ENCODE measurements at regions not wholly inside any gene's neighbourhood (a gene's known extent, or its start where the extent isn't known, plus 50 kb on each side); places are given as distances from the start of the nearest gene placed in this dataset.

DNA sequence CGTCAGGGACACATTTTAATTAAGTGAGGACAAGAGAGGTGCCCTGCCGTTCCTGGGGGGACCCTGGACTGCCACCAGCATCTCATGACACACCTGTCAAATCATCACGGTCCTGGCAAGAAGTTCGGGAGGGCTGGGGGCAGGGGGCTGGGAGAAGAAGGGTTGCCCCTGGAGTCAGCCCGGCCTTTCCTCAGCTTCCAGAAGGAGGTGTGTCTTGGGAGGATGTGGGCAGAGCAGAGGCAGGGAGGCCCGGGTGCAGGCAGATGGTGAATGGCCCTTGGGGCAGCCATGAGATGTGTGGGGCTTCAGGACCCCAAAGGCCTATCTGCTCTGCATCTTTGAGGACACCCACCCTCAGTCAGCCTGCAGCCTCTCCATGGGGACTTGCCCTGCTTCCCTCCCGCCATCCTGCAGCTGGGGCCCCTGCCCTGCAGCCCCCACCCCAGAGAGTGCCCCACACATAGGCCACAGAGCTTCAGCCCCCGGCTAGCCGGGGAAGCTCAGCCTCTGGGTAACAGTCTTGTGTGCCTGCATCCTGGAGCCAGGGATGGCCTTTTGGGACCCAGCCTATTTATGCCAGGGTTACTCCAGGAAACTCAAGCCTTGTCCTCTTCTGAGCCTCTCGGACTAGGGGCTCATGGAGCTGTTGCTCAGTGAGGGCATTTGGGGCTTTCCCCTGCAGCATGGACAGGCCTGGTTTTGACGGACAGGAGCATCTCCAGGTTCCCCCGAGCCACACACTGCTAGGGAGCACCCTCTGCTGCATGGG lies 178.5 kb downstream of the KIF26A start:
- H3K27ac ChIP-seq (ENCODE audit: extremely low read depth, low read depth, low read length): no peak overlapping the region
- ATAC-seq: no peak
- H3K9me1 ChIP-seq (ENCODE audit: control insufficient read depth, insufficient read depth, low read length): no peaks in the 10 kb centered on the region
- H3K9ac ChIP-seq (ENCODE audit: insufficient read depth in 1 of 2, low read depth in 2 of 2, low read length in 2 of 2): no peak overlapping the region
- ChIA-PET CTCF (ENCODE audit: low intra/inter-chr PET ratio) (no interaction called here), POLR2A (interaction anchor here (0.8 kb wide), 1 partner anchor 14 kb away, joined by 3 read pairs; no protein-coding TSS in a partner anchor)
- no peaks in the 10 kb centered on the region for H4K20me1 ChIP-seq (replicated peaks; ENCODE audit: control insufficient read depth, insufficient read depth, low read length)
- DNase-seq (ENCODE audit: extremely low read depth in 1 of 4, low spot score in 3 of 4): no peak
- in situ Hi-C loops (cut with MboI): no loop called here
- no peak overlapping the region for H2AFZ ChIP-seq (ENCODE audit: low read depth, low read length)
- TF ChIP-seq CCAR2 (IDR thresholded peaks at IDR 0.05; ENCODE audit: low read depth, low read length): no peak
- TF ChIP-seq SMAD3 (CRISPR knock-in tag; conservative IDR thresholded peaks at IDR 0.05): no peak
- TF ChIP-seq, protein P1, sequence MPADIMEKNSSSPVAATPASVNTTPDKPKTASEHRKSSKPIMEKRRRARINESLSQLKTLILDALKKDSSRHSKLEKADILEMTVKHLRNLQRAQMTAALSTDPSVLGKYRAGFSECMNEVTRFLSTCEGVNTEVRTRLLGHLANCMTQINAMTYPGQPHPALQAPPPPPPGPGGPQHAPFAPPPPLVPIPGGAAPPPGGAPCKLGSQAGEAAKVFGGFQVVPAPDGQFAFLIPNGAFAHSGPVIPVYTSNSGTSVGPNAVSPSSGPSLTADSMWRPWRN (IDR thresholded peaks at IDR 0.05; ENCODE audit: low read depth): no peak
- TF ChIP-seq RBM34 (IDR thresholded peaks at IDR 0.05; ENCODE audit: borderline replicate concordance, insufficient read depth, low read length): no peak
- TF ChIP-seq JUND (IDR thresholded peaks at IDR 0.05; ENCODE audit: borderline replicate concordance, low read depth, low read length): no peak
- TF ChIP-seq JUND (tag; IDR thresholded peaks at IDR 0.05; ENCODE audit: borderline replicate concordance, low read depth, low read length): no peak
- no peak for TF ChIP-seq PTBP1 (IDR thresholded peaks at IDR 0.05; ENCODE audit: low read depth, low read length)
- TF ChIP-seq GTF2A2 (tag; IDR thresholded peaks at IDR 0.05): no peak
- no peak for TF ChIP-seq ZSCAN29 (IDR thresholded peaks at IDR 0.05)
- TF ChIP-seq RHOXF2B (CRISPR knock-in tag; conservative IDR thresholded peaks at IDR 0.05): no peak
- TF ChIP-seq E2F3 (CRISPR knock-in tag; IDR thresholded peaks at IDR 0.05): no peak
- TF ChIP-seq ZNF75A (CRISPR knock-in tag; IDR thresholded peaks at IDR 0.05): no peak
- TF ChIP-seq NFATC3 (IDR thresholded peaks at IDR 0.05): no peak
- no peak for TF ChIP-seq MTA1 (IDR thresholded peaks at IDR 0.05; ENCODE audit: borderline replicate concordance)
- peaks cover 0 to 8% of the 10 kb centered on the region in 2 experiments; a peak in 1 of 5 replicates for H3K27me3 ChIP-seq (ENCODE audit: control insufficient read depth in 2 of 2, insufficient read depth in 2 of 2, low read length in 2 of 2)
- no peaks in the 10 kb centered on the region for H3K9me3 ChIP-seq (replicated peaks; ENCODE audit: control insufficient read depth, insufficient read depth, low read depth, low read length)
- H3K4me1 ChIP-seq (replicated peaks in 1 of 2; ENCODE audit: control insufficient read depth in 2 of 2, insufficient read depth in 2 of 2, low read length in 2 of 2): no peaks in the 10 kb centered on the region
- H3K4me2 ChIP-seq (ENCODE audit: insufficient read depth, low read length): no peak overlapping the region
- no peaks in the 10 kb centered on the region for H3K36me3 ChIP-seq (ENCODE audit: control insufficient read depth, insufficient read depth, low read length)
- intact Hi-C loops (cut with micrococcal nuclease): no loop called here
- no peak overlapping the region for H3K4me3 ChIP-seq
- 2% methylated on average over 6 of the region's 12 CpGs for WGBS (ENCODE audit: insufficient coverage, low coverage, missing lambda C conversion rate)
- no TSS peak for BruUV-seq (replicated peaks)
- H3K79me2 ChIP-seq (ENCODE audit: control insufficient read depth, insufficient read depth, low read length): no peaks in the 10 kb centered on the region
- FAIRE-seq: no peak

Data from K562 (cell line).